HG03066 (cell line): ENCODE measurements at regions not wholly inside any gene's neighbourhood (a gene's known extent, or its start where the extent isn't known, plus 50 kb on each side); places are given as distances from the start of the nearest gene placed in this dataset.
"Not testable (repeated sequence)": the region's sequence is repeated elsewhere in the genome, so short reads cannot be mapped to it uniquely, and the experiment has no call there.

Experiments
- ATAC-seq: cut with Tn5 transposase; IDR thresholded peaks from one replicate; pipeline ENCODE4 v1.9.1; 2021; ENCODE audit warnings: low read depth; ENCODE audit not compliant: unreplicated experiment

DNA sequence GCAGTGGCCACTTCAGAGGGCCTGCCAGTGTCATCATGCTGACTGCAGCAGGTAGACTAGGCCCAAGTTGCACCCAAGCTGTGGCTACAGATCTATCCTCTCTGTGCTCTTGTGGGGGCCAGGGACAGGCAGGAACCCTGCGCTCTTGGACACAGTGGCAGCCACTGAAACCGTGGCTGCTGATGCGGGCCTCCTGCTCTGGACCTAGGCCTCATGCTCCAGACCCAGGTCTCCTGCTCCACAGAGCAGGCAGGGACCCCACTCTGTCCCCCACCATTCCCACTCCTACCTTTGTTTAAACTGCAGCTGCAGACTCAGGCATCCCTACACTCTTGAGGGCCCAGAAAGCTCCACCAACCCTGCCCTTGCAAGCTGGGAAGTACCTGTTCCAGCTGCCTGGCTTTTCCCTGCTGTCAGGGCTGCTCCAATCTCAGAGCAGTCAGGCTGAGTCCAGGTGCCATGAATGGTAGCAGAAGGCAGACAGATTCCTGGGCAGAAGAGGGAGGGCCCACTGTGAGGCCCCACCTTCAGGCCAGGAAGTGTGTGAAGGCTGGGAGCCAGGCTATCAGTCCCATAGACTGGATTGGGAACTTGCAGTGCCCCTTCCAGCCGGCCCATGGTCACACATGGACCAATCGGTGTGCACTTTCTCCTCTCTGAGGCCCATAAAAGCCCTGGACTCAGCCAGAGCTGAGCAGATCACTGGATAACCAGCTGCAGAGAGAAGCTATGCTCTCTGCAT, 634.0 kb upstream of the SEMA3D start:
- ATAC-seq = no peak

GRCh38 chr7:85815526-85815925, 628.7 kb upstream of the SEMA3D start:
- ATAC-seq = no peak

DNA sequence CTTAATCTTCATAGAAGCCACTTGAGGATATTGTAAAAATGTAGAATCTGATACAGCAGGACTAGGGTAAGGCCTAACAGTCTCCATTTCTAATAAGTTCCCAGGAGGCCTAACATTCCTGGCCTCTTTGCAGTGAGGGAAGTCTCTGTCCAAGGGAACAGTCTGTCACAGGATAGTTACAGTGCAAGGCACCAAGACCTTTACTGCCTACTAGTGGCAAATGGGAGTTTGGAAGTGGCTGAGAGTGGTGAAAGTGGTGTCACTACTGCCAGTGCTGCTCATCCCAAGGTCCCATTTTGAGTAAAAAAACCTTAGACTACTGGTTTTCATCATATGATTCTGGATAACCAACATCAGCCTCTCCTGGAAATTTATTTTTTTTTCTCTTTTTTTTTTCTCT, 619.5 kb upstream of the SEMA3D start:
- ATAC-seq = no peak

DNA sequence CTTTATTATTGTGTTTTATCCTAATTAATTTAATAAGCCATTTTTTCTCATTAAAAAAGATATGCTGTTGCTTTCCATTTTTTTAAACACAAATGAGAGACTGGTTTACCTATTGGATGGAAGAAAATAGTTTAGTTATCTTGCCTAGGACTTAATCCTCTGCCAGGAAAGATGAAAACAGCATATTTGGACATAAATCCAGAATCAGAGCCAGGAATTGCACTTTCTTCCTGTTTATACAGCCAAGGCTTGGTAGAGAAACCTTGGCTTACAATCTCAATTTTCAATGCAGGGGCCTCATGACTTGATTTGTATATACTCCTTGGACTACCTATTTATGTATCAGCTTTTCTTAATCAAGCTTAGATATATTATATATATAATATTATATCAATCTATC, 618.8 kb upstream of the SEMA3D start:
- no peak for ATAC-seq

GRCh38 chr7:85805249-85805648, 618.4 kb upstream of the SEMA3D start:
- no peak for ATAC-seq

- no peak for ATAC-seq
Measured at GRCh38 chr7:85802211-85802610, 615.4 kb upstream of the SEMA3D start.

- no peak for ATAC-seq
Measured at GRCh38 chr7:85796956-85797355, 610.1 kb upstream of the SEMA3D start.

DNA sequence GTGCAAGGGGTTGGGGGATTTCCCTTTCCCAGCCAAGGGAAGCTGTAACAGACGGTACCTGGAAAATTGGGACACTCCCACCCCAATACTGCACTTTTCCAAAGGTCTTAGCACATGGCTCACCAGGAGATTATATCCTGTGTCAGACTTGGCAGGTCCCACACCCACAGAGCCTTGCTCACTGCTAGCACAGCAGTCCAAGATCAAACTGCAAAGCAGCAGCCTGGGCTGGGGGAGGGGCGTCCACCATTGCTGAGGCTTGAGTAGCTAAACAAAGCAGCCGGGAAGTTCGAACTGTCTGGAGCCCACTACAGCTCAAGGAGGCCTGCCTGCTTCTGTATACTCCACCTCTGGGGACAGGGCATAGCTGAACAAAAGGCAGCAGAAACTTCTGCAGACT, 604.2 kb upstream of the SEMA3D start:
- ATAC-seq = not testable (repeated sequence)

GRCh38 chr7:85781606-85782005, 594.8 kb upstream of the SEMA3D start:
- ATAC-seq = no peak

- no peak for ATAC-seq
Measured at GRCh38 chr7:85776691-85777345, 590.0 kb upstream of the SEMA3D start.

DNA sequence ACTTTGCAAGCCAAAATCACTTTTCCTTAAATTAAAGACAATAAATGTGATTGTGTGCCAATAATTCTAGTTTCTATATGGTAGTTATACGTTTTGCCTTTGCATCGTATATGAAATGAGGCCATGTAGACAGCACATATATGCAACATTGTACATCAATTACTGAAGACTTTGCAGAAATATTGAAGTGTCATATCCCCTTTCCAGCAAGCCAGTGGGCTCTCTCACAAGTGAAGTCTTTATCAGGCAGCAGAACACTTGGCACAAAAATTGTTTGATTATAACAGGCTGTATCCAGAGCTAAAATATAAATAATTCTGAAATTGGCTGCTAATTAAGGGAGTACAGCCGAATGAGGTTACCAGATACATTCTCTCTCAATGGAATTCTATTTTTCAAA, 588.6 kb upstream of the SEMA3D start:
- no peak for ATAC-seq

DNA sequence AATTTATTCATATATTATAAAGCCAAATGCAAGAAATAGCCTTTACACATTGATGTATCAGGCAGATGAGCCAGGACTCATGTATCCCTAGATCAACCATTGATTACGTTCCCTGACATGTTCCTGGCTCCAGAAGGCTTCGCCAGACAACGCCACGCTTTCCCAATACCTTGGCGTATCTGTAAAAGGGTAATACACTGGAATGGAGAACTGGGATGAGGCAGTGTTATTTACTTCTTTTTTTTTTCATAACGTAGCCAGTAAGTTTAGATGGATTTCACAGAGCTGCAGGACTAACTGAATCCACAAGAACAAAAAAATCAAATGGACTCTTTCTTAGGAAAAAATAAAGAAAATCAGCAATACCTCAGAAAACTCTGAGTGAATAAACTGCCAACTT, 588.1 kb upstream of the SEMA3D start:
- ATAC-seq = no peak

- no peak for ATAC-seq
Measured at GRCh38 chr7:85773116-85773728, 586.4 kb upstream of the SEMA3D start.

- ATAC-seq = no peak
Measured at GRCh38 chr7:85771516-85771915, 584.7 kb upstream of the SEMA3D start.

GRCh38 chr7:85770332-85770731, 583.5 kb upstream of the SEMA3D start:
- ATAC-seq = no peak

DNA sequence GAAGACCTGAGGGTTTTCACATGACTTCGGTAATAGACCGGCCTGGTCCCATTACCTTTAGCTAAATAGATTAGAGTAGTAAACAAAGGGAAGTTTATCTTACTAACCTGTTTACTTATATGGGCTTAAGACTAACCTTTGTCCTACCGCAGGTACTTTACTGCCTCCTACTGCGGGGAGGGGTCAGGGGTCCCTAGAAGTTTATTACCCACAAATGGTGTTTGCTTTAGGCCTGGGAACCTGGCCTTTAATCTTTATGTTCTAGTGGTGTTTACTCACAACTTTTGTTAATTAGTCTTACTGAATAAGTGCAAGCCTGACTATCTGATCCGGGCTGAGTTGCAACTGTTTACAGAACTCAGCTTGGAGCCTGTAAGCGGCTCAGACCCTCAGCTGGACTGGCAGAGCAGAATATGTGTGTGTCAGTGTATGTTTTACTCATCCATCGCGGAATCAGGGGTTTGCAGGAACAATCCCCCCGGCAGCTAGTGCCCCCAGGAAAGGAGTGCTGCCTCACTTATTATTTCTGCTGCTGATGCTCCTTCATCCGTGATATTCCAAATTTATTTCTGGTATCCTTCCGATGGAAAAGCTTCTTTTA, 578.9 kb upstream of the SEMA3D start:
- ATAC-seq = no peak

DNA sequence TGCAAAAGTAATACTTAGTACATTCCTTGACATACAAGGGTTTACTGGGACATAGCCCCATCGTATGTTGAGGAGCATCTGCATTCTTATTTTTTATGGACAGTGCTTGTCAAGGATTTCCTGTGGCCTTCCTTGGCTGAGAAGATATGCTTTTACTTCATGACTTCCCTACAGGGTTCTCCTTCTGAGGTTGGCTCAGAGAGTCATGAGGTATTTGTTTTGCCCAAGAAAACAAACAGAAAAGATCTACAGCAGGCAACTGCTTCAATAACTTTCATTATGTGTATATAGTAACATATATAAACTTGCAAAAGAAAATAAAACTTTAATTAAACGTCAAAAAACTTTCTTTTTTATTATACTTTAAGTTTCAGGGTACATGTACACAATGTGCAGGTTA, 577.2 kb upstream of the SEMA3D start:
- no peak for ATAC-seq

DNA sequence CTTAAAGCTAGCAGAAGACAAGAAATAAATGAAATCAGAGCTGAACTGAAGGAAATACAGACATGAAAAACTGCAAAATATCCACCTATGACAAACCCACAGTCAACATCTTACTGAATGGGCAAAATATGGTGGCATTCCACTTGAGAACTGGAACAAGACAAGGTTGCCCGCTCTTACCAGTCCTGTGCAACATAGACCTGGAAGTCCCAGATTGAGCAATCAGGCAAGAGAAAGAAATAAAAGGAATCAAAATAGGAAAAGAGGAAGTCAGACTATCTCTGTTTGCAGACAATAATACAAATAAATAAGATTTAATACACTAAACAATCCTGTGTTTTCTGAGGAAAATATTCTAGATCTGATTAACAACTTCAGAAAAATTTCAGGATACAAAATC, 570.5 kb upstream of the SEMA3D start:
- no peak for ATAC-seq

- ATAC-seq = peak; percentile 93
Measured at GRCh38 chr7:85750454-85750949, 563.6 kb upstream of the SEMA3D start.

DNA sequence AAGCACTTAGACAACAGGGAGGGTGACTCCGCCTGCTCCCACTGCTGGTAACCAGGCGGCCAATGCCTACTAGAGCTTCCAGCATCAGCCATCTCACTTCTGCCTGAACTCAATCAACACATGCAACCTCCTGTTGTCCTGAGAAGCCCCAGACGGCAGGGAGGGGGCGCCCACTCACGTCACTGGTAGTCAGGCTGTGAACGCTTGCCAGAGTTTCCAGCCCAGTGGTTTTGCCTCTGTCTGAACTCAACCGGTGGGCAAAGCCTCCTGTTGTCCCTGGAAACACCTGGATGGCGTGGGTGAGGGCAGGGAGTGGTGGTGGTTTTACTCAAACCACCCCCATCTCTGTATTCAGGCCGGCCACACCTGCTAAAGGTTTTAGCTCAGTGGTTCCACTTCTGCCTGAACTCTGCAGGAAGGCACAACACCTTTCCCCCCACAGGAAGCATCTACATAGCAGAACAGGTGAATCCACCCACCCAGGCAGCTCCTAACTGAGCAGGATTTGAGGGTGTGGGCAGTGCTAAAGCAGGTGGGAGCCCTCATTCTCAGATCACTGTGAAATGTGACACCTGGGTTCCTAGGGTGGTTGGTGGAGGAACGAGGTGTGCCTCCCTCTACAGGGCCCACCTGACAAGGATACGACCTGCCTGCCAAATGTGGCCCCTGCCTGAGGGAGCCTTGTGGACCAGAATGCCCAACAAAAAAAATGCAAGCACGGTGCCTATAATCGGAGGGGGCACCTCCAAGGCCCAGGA, 563.0 kb upstream of the SEMA3D start:
- ATAC-seq = peak; percentile 19

GRCh38 chr7:85748861-85749260, 562.0 kb upstream of the SEMA3D start:
- no peak for ATAC-seq
